SU-DHL-6 (cell line): ENCODE measurements at regions not wholly inside any gene's neighbourhood (a gene's known extent, or its start where the extent isn't known, plus 50 kb on each side); places are given as distances from the start of the nearest gene placed in this dataset.

ENCODE experiments used
- H2AFZ ChIP-seq: fragments of 200-600 bp; sonication (generic); 2 replicates; pipeline ENCODE4 v1.6.1; 2014; ENCODE audit warnings: low read depth, mild to moderate bottlenecking, moderate library complexity, mixed read lengths, antibody characterized with exemption, low read length; ENCODE audit not compliant: severe bottlenecking
- H3F3A ChIP-seq: fragments of 200-600 bp; shearing (Covaris generic); 2 replicates; pipeline ENCODE4 v1.6.0; 2016; ENCODE audit warnings: antibody characterized with exemption, mild to moderate bottlenecking; ENCODE audit not compliant: insufficient read depth
- H3K27ac ChIP-seq: fragments of 200-600 bp; sonication (generic); 2 replicates; pipeline ENCODE4 v1.5.1; 2016; ENCODE audit warnings: low read depth, mild to moderate bottlenecking, low read length, moderate library complexity, mixed read lengths
- H3K27me3 ChIP-seq: fragments of 200-600 bp; sonication (generic), shearing (Covaris generic); 2 replicates; pipeline ENCODE4 v1.6.0; 2014; ENCODE audit warnings: mild to moderate bottlenecking, low read length
- H3K36me3 ChIP-seq: fragments of 200-600 bp; sonication (generic); 2 replicates; pipeline ENCODE4 v1.6.1; 2014; ENCODE audit warnings: mild to moderate bottlenecking, low read length, mixed read lengths
- H3K4me2 ChIP-seq: fragments of 300-600, 200-600 bp; shearing (Covaris generic), sonication (generic); 2 replicates; pipeline ENCODE4 v1.6.0; 2014; ENCODE audit warnings: low read length, low read depth, mild to moderate bottlenecking; ENCODE audit not compliant: poor library complexity, severe bottlenecking
- H3K4me3 ChIP-seq: fragments of 200-600 bp; sonication (generic); 2 replicates; pipeline ENCODE4 v1.5.1; 2014; ENCODE audit warnings: antibody characterized with exemption, low read length, mild to moderate bottlenecking, mixed read lengths; ENCODE audit not compliant: insufficient read depth, poor library complexity, severe bottlenecking
- H3K79me2 ChIP-seq: fragments of 200-600 bp; sonication (generic); 2 replicates; pipeline ENCODE4 v1.6.1; 2014; ENCODE audit warnings: mild to moderate bottlenecking, low read length, moderate library complexity; ENCODE audit not compliant: insufficient read depth
- H3K9ac ChIP-seq: fragments of 200-600 bp; sonication (generic); 2 replicates; pipeline ENCODE4 v1.7.0; 2014; ENCODE audit warnings: mild to moderate bottlenecking, low read length
- H3K9me2 ChIP-seq: fragments of 200-600 bp; sonication (generic); replicated peaks from 2 replicates; pipeline ENCODE4 v1.6.1; 2014; ENCODE audit warnings: low read length; ENCODE audit not compliant: insufficient read depth
- H3K9me3 ChIP-seq: fragments of 200-600 bp; sonication (generic); 2 replicates; pipeline ENCODE4 v1.6.1; 2014; ENCODE audit warnings: low read length, mixed read lengths; ENCODE audit not compliant: insufficient read depth
- H4K20me1 ChIP-seq: fragments of 200-600 bp; sonication (generic); 2 replicates; pipeline ENCODE4 v1.6.1; 2014; ENCODE audit warnings: low read depth, mild to moderate bottlenecking, antibody characterized with exemption, low read length, moderate library complexity, mixed read lengths
- EZH2phosphoT487 ChIP-seq: fragments of 200-600 bp; sonication (generic), shearing (Covaris generic); conservative IDR thresholded peaks from 2 replicates; pipeline ENCODE4 v1.6.1; 2018; ENCODE audit warnings: mild to moderate bottlenecking, antibody characterized with exemption, low read length, moderate library complexity, mixed read lengths
- TF ChIP-seq, protein P1 (sequence below): fragments of 200-600 bp; sonication (generic); IDR thresholded peaks from one replicate; pipeline ENCODE4 v1.5.1; 2017; ENCODE audit warnings: antibody characterized with exemption, mild to moderate bottlenecking, low read length, moderate library complexity; ENCODE audit not compliant: insufficient read depth, poor library complexity, severe bottlenecking

- no peak overlapping the region for H3K9ac ChIP-seq
These were observed 821.8 kb downstream of the GALC start for GRCh38 chr14:87171141-87171540.

GRCh38 chr14:87170179-87170578, 822.8 kb downstream of the GALC start:
- Histone ChIP-seq H3K9me3 (no peaks in the 10 kb centered on the region), H3K9me2 (no peaks in the 10 kb centered on the region), H2AFZ (no peak overlapping the region), H3K9ac (no peak overlapping the region), H3K36me3 (no peaks in the 10 kb centered on the region), H3F3A (no peaks in the 10 kb centered on the region), H3K4me2 (no peak overlapping the region), H3K27ac (no peak overlapping the region), H3K4me3 (no peak overlapping the region), H4K20me1 (no peaks in the 10 kb centered on the region), H3K27me3 (no peaks in the 10 kb centered on the region; the same call in 1 of the 2 replicates), H3K79me2 (no peaks in the 10 kb centered on the region)
- TF ChIP-seq, protein P1, sequence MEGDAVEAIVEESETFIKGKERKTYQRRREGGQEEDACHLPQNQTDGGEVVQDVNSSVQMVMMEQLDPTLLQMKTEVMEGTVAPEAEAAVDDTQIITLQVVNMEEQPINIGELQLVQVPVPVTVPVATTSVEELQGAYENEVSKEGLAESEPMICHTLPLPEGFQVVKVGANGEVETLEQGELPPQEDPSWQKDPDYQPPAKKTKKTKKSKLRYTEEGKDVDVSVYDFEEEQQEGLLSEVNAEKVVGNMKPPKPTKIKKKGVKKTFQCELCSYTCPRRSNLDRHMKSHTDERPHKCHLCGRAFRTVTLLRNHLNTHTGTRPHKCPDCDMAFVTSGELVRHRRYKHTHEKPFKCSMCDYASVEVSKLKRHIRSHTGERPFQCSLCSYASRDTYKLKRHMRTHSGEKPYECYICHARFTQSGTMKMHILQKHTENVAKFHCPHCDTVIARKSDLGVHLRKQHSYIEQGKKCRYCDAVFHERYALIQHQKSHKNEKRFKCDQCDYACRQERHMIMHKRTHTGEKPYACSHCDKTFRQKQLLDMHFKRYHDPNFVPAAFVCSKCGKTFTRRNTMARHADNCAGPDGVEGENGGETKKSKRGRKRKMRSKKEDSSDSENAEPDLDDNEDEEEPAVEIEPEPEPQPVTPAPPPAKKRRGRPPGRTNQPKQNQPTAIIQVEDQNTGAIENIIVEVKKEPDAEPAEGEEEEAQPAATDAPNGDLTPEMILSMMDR, result no peak
- TF ChIP-seq EZH2phosphoT487, result no peak

More at GRCh38 chr14:87171141-87171540, 821.8 kb downstream of the GALC start:
- Histone ChIP-seq H3K79me2 (no peaks in the 10 kb centered on the region), H3K36me3 (no peaks in the 10 kb centered on the region), H3K27me3 (no peaks in the 10 kb centered on the region; the same call in 1 of the 2 replicates), H3K9me3 (no peaks in the 10 kb centered on the region), H3K27ac (no peak overlapping the region), H2AFZ (no peak overlapping the region), H3K4me3 (no peak overlapping the region), H3K9me2 (no peaks in the 10 kb centered on the region), H3F3A (no peaks in the 10 kb centered on the region), H3K4me2 (no peak overlapping the region), H4K20me1 (no peaks in the 10 kb centered on the region)
- no peak for TF ChIP-seq EZH2phosphoT487
- TF ChIP-seq, protein P1, result no peak

GRCh38 chr14:87169362-87169761, 823.6 kb downstream of the GALC start:
- Histone ChIP-seq H3K4me2 (no peak overlapping the region), H3K9ac (no peak overlapping the region), H3K27ac (no peak overlapping the region), H3K79me2 (no peaks in the 10 kb centered on the region), H3K9me3 (no peaks in the 10 kb centered on the region), H3K27me3 (no peaks in the 10 kb centered on the region; the same call in 1 of the 2 replicates), H3K4me3 (no peak overlapping the region), H3F3A (no peaks in the 10 kb centered on the region), H3K9me2 (no peaks in the 10 kb centered on the region), H4K20me1 (no peaks in the 10 kb centered on the region), H3K36me3 (no peaks in the 10 kb centered on the region), H2AFZ (no peak overlapping the region)
- no peak for TF ChIP-seq EZH2phosphoT487
- TF ChIP-seq, protein P1, result no peak

- Histone ChIP-seq H3K4me3 (no peak overlapping the region), H3K4me2 (no peak overlapping the region), H4K20me1 (no peaks in the 10 kb centered on the region), H3K9me3 (no peaks in the 10 kb centered on the region), H2AFZ (no peak overlapping the region), H3K9me2 (no peaks in the 10 kb centered on the region), H3K27ac (no peak overlapping the region), H3K36me3 (no peaks in the 10 kb centered on the region), H3F3A (no peaks in the 10 kb centered on the region), H3K27me3 (no peaks in the 10 kb centered on the region), H3K79me2 (no peaks in the 10 kb centered on the region), H3K9ac (no peak overlapping the region)
- TF ChIP-seq, protein P1, result no peak
- no peak for TF ChIP-seq EZH2phosphoT487
These were observed 831.5 kb downstream of the GALC start for GRCh38 chr14:87161502-87161901.
